CD14-positive monocyte (primary cell): ENCODE measurements at regions not wholly inside any gene's neighbourhood (a gene's known extent, or its start where the extent isn't known, plus 50 kb on each side); places are given as distances from the start of the nearest gene placed in this dataset.

Experiments
- DNase-seq, 3 donors: peaks; one replicate each; pipeline ENCODE4 v3.0.0-alpha.2; 2011 to 2022
- H2AFZ ChIP-seq: 2 replicates; pipeline ENCODE4 v1.6.0; 2012; ENCODE audit warnings: mild to moderate bottlenecking, low read depth, low read length, inconsistent platforms; ENCODE audit not compliant: insufficient read depth, poor library complexity, severe bottlenecking
- H3K27ac ChIP-seq, 2 donors: 1 replicate in 1 of 2; 2 replicates in 1 of 2; pipeline ENCODE4 v1.5.1; 2012 to 2013; ENCODE audit warnings: low read length in 2 of 2, control low read depth in 1 of 2, inconsistent platforms in 1 of 2, low read depth in 1 of 2, mild to moderate bottlenecking in 1 of 2
- H3K27me3 ChIP-seq, 2 donors: one replicate each; pipeline versions ENCODE4 v1.6.0 to v1.6.1; 2011 to 2013; ENCODE audit warnings: low read length in 2 of 2; ENCODE audit not compliant: control insufficient read depth in 2 of 2, insufficient read depth in 2 of 2
- H3K36me3 ChIP-seq, 2 donors: replicated peaks in 1 of 2; 1 replicate in 1 of 2; 2 replicates in 1 of 2; pipeline versions ENCODE4 v1.5.1 to v1.6.1; 2012 to 2013; ENCODE audit warnings: low read length in 2 of 2, control low read depth in 1 of 2, inconsistent platforms in 1 of 2, mild to moderate bottlenecking in 1 of 2; ENCODE audit not compliant: insufficient read depth in 2 of 2, control insufficient read depth in 1 of 2
- H3K4me1 ChIP-seq, 2 donors: 1 replicate in 1 of 2; 2 replicates in 1 of 2; pipeline versions ENCODE4 v1.5.1 to v1.6.1; 2012 to 2013; ENCODE audit warnings: low read length in 2 of 2, control low read depth in 1 of 2, inconsistent platforms in 1 of 2, mild to moderate bottlenecking in 1 of 2, moderate library complexity in 1 of 2; ENCODE audit not compliant: insufficient read depth in 2 of 2, control insufficient read depth in 1 of 2
- H3K4me2 ChIP-seq: replicated peaks from 2 replicates; pipeline ENCODE3; 2012; ENCODE audit warnings: low read length, moderate library complexity, mild to moderate bottlenecking; ENCODE audit not compliant: poor library complexity, severe bottlenecking; ENCODE audit errors: extremely low read depth
- H3K4me3 ChIP-seq, 3 experiments: fragments of 200-600 bp in 1 of 3; sonication (generic) in 1 of 3; replicated peaks in 1 of 3; 1 replicate in 2 of 3; 2 replicates in 1 of 3; pipeline ENCODE4 v1.5.1; 2011 to 2013; ENCODE audit warnings: low read length in 3 of 3, mild to moderate bottlenecking in 3 of 3, control low read depth in 2 of 3, low read depth in 2 of 3, inconsistent platforms in 1 of 3, moderate library complexity in 1 of 3
- H3K79me2 ChIP-seq: 2 replicates; pipeline ENCODE4 v1.6.0; 2012; ENCODE audit warnings: mild to moderate bottlenecking, control low read depth, inconsistent platforms, low read length, moderate library complexity; ENCODE audit not compliant: insufficient read depth
- H3K9ac ChIP-seq: 2 replicates; pipeline ENCODE4 v1.6.0; 2017; ENCODE audit warnings: low read length, mild to moderate bottlenecking; ENCODE audit not compliant: insufficient read depth, poor library complexity, severe bottlenecking
- H3K9me3 ChIP-seq, 2 donors: replicated peaks in 1 of 2; 1 replicate in 1 of 2; 2 replicates in 1 of 2; pipeline versions ENCODE4 v1.5.1 to v1.6.1; 2012 to 2013; ENCODE audit warnings: low read length in 2 of 2, control low read depth in 1 of 2; ENCODE audit not compliant: control insufficient read depth in 1 of 2, insufficient read depth in 1 of 2
- H4K20me1 ChIP-seq: 2 replicates; pipeline ENCODE4 v1.6.0; 2012; ENCODE audit warnings: mild to moderate bottlenecking, low read length, control low read depth, moderate library complexity; ENCODE audit not compliant: insufficient read depth
- H3K27ac Mint-ChIP-seq, 7 donors: one replicate each; pipeline ENCODE4 v1.8.0; 2020; ENCODE audit warnings: mild to moderate bottlenecking in 7 of 7, mixed read lengths in 7 of 7, moderate library complexity in 6 of 7, inconsistent platforms in 2 of 7
- H3K27me3 Mint-ChIP-seq, 3 donors: one replicate each; pipeline ENCODE4 v1.8.0; 2021 to 2022; ENCODE audit warnings: low read depth in 3 of 3, mild to moderate bottlenecking in 3 of 3, mixed read lengths in 3 of 3, moderate library complexity in 3 of 3, inconsistent platforms in 1 of 3
- H3K36me3 Mint-ChIP-seq, 2 donors: one replicate each; pipeline ENCODE4 v1.8.0; 2020; ENCODE audit warnings: mixed read lengths in 2 of 2, inconsistent platforms in 1 of 2, mild to moderate bottlenecking in 1 of 2
- H3K4me1 Mint-ChIP-seq: one replicate; pipeline ENCODE4 v1.8.0; 2020; ENCODE audit warnings: mild to moderate bottlenecking, mixed read lengths
- H3K4me3 Mint-ChIP-seq, 2 donors: one replicate each; pipeline ENCODE4 v1.8.0; 2020; ENCODE audit warnings: mild to moderate bottlenecking in 2 of 2, mixed read lengths in 2 of 2, moderate library complexity in 1 of 2
- H3K9me3 Mint-ChIP-seq, 7 donors: one replicate each; pipeline ENCODE4 v1.8.0; 2020 to 2022; ENCODE audit warnings: mixed read lengths in 7 of 7, mild to moderate bottlenecking in 6 of 7, moderate library complexity in 6 of 7, inconsistent platforms in 2 of 7
- WGBS: methylation state at CpG from one replicate; pipeline ENCODE4 v1.1.5; 2013; ENCODE audit warnings: missing lambda C conversion rate; ENCODE audit not compliant: insufficient coverage; 5-methylcytosine and 5-hydroxymethylcytosine counted together
- intact Hi-C, 2 donors: fragments of 100-400 bp; cut with micrococcal nuclease; formaldehyde crosslinking; loops; one replicate each; pipeline versions ENCODE4 v1.15.0 to v1.15.1; 2023
- TF ChIP-seq, protein P1 (sequence below): fragments of 200-600 bp; IDR thresholded peaks from one replicate; pipeline ENCODE4 v1.8.0; 2022; ENCODE audit warnings: antibody characterized with exemption, mild to moderate bottlenecking

DNA sequence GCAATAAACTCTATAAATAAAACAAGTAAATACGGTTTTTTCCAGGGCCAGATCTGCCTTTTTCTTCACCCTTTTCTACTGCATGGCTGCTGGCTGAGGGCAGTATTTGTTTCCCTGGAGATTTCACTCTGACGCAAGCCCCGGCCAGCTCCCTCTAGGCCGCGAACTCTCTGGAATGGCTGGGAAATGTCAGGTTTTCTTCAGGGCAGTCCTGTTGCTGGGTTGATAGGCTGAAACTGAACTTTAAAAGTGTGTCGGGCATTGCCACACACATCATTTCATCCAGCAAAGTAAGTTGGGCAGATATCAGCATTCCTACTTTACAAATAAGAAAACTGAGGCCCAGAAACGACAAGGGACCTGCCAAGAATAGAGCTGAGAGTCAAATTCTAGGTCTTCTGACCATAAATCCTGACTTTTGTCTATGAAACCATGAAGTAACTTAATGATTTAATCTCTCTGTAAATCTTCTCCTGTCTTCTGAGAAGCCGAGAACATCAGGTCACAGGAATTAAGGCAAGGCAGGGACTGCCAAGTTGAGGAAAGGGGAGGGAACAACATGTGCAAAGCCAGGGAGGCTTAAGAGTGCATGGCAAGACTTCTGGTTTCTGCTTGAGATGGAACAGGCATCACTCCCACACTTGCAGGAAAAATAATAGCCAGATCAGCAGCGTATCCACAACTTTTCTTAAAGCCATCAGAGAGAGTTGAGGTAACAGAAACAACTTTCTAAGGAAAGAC lies 205.0 kb upstream of the CCDC196 start:
- no peaks in the 10 kb centered on the region for H3K4me1 Mint-ChIP-seq
- Histone ChIP-seq H3K4me1 (no peaks in the 10 kb centered on the region), H3K27ac (no peak overlapping the region), H3K9ac (no peak overlapping the region), H2AFZ (no peak overlapping the region), H4K20me1 (no peaks in the 10 kb centered on the region), H3K27me3 (no peaks in the 10 kb centered on the region), H3K4me3 (no peak overlapping the region), H3K36me3 (no peaks in the 10 kb centered on the region), H3K4me2 (no peak overlapping the region), H3K9me3 (peaks cover 4 to 6% of the 10 kb centered on the region in 2 donors), H3K79me2 (no peaks in the 10 kb centered on the region)
- no peaks in the 10 kb centered on the region for H3K36me3 Mint-ChIP-seq
- no peaks in the 10 kb centered on the region for H3K27me3 Mint-ChIP-seq
- H3K4me3 Mint-ChIP-seq = no peak overlapping the region
- TF ChIP-seq, protein P1, sequence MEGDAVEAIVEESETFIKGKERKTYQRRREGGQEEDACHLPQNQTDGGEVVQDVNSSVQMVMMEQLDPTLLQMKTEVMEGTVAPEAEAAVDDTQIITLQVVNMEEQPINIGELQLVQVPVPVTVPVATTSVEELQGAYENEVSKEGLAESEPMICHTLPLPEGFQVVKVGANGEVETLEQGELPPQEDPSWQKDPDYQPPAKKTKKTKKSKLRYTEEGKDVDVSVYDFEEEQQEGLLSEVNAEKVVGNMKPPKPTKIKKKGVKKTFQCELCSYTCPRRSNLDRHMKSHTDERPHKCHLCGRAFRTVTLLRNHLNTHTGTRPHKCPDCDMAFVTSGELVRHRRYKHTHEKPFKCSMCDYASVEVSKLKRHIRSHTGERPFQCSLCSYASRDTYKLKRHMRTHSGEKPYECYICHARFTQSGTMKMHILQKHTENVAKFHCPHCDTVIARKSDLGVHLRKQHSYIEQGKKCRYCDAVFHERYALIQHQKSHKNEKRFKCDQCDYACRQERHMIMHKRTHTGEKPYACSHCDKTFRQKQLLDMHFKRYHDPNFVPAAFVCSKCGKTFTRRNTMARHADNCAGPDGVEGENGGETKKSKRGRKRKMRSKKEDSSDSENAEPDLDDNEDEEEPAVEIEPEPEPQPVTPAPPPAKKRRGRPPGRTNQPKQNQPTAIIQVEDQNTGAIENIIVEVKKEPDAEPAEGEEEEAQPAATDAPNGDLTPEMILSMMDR = no peak
- intact Hi-C loops = no loop called here
- H3K27ac Mint-ChIP-seq = no peak overlapping the region
- no peak for DNase-seq
- WGBS = 90% methylated on average over 2 of the region's 9 CpGs
- peaks cover 3 to 9% (median 6%) of the 10 kb centered on the region in 7 donors for H3K9me3 Mint-ChIP-seq

DNA sequence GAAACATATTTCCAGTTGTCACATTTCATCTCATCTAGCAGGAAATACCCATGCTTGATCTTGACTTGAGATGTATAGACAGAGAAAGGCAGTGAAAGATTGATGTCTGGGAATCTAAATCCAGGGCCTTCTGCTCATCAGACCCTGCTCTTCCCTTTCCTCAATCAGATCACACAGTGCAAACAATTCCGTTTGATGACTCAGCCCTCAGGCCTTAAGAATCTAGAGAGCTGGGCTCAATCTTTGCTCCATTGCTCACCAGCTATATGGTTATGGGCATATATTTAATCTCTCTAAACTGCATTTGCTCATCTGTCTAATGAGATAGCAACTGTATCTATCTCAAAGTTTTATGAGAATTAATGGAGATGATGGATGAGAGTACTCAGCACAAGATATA lies 201.8 kb upstream of the CCDC196 start:
- H3K27me3 Mint-ChIP-seq = no peaks in the 10 kb centered on the region
- Histone ChIP-seq H3K36me3 (no peaks in the 10 kb centered on the region), H3K27me3 (no peaks in the 10 kb centered on the region), H4K20me1 (no peaks in the 10 kb centered on the region), H3K9me3 (peaks cover 6 to 11% of the 10 kb centered on the region in 2 donors), H3K27ac (no peak overlapping the region), H3K4me3 (no peak overlapping the region), H3K9ac (no peak overlapping the region), H3K79me2 (no peaks in the 10 kb centered on the region), H3K4me2 (no peak overlapping the region), H3K4me1 (no peaks in the 10 kb centered on the region), H2AFZ (no peak overlapping the region)
- no peak overlapping the region for H3K27ac Mint-ChIP-seq
- WGBS = no CpG with 5 or more reads among the region's 1 CpG
- H3K4me1 Mint-ChIP-seq = no peaks in the 10 kb centered on the region
- DNase-seq = no peak
- H3K36me3 Mint-ChIP-seq = no peaks in the 10 kb centered on the region
- no peak overlapping the region for H3K4me3 Mint-ChIP-seq
- H3K9me3 Mint-ChIP-seq = peaks cover 4 to 12% (median 5%) of the 10 kb centered on the region in 7 donors
- intact Hi-C loops = no loop called here
- TF ChIP-seq, protein P1 = no peak
